ENCODE measurements at regions not wholly inside any gene's neighbourhood (a gene's known extent, or its start where the extent isn't known, plus 50 kb on each side); places are given as distances from the start of the nearest gene placed in this dataset.
"Not testable (repeated sequence)": the region's sequence is repeated elsewhere in the genome, so short reads cannot be mapped to it uniquely, and the experiment has no call there.

DNA sequence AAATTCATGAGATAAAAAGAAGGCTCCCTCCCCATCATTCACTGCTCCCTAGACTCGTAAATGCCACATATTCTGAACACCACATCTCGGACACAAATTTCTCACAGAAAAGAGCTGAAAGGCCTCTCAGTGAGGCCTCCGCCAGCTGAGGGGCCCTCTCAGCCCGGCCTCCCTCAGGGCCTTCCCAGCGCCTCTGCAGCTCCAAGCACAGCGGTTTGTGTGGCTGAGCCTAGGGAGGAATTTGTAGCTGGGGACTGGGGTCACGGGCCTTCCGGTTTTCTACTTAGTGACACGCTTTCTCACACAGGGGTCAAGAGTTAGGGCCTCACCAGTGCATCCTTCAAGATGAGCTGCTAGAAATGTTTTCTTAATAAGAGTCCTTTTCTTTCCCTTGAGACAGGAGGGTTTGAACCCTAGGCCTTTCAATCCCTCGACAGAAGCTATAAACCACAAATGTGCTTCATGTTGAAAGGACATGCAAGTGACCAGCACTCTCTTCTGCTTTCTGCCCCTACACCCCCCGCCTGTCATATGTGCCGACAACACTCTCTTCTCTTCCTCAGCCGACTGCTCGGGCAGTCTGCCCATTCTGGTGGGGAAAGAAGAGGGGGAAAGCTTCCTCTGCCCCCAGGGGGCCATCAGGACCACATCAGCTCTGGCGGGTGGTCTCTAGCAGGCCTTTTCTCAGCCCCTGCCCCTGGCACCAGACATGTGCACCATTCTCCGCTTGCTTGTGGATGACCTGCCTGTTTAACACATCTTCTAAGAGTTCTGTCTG is 104.9 kb downstream of the CHIC2 start:
- DNase-seq (ENCODE audit: extremely low read depth in 1 of 2, low read depth in 1 of 2), result no peak

DNA sequence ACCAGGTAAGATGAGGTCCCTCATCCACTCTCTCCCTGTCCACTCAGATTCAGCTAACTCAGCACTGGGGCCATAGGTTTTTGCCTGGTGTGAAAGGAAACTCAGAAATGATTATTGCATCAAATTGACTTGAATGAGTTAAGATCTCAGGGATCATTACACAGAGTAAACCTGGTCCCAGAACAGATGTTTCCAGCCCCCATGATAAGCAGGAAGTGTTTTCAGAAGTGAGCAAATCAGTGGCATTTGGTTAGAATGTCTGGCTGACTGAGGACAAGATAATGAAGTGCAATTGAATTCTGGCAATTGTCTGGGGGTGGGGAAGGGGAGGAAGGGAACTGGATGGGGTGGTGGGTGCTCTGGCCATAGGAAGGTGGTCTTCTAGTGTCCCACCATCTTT is 108.0 kb downstream of the CHIC2 start:
- no peak for DNase-seq (ENCODE audit: extremely low read depth in 1 of 2, low read depth in 1 of 2)

- no peak for DNase-seq (ENCODE audit: extremely low read depth in 1 of 2, low read depth in 1 of 2)
These were observed 108.4 kb downstream of the CHIC2 start for GRCh38 chr4:53956053-53956452.

DNA sequence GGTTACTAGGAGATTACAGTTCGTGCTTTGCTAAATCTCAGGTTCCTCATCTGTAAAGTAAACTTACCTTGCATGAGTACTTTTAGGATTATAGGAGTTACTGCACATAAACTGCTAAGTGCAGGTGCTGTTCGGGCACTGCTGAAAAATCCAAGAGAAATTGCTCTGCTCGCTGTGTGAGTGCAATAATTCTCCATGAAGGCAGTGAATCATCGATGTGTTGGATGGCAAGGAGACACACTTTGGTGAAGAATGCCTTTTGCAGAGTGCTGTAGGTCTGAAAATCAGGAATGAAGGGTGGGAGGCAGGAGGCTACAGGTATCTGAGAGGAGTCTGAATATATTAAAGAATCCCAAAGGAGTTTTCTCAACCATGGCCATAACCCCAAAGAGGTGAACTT is 113.0 kb downstream of the CHIC2 start:
- no peak for DNase-seq (ENCODE audit: extremely low read depth in 1 of 2, low read depth in 1 of 2)

- no peak for DNase-seq (ENCODE audit: extremely low read depth in 1 of 2, low read depth in 1 of 2)
These were observed 120.9 kb downstream of the CHIC2 start for GRCh38 chr4:53943345-53944085.

DNA sequence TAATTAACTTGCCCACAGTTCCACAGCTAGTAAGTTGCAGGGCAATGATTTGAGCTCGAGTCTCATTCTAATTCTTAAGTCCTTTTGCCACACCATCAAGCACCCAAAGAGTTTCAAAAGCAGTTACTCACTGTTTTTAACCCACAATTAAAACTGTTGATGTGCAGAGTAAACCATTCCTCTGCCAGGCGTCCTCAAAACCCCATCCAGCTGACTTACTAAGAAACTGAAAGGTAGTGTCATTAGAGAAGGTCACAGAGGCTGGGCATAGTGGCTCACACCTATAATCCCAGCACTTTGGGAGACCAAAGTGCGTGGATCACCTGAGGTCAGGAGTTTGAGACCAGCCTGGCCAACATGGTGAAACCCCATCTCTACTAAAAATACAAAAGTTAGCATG is 121.7 kb downstream of the CHIC2 start:
- no peak for DNase-seq (ENCODE audit: extremely low read depth in 1 of 2, low read depth in 1 of 2)

- DNase-seq (ENCODE audit: extremely low read depth in 1 of 2, low read depth in 1 of 2), result no peak
These were observed 123.1 kb downstream of the CHIC2 start for GRCh38 chr4:53941331-53941730.

- not testable (repeated sequence) for DNase-seq (ENCODE audit: extremely low read depth in 1 of 2, low read depth in 1 of 2)
These were observed 124.5 kb downstream of the CHIC2 start for GRCh38 chr4:53939892-53940291.

GRCh38 chr4:53937918-53938317 is 126.5 kb downstream of the CHIC2 start:
- no peak for DNase-seq (ENCODE audit: extremely low read depth in 1 of 2, low read depth in 1 of 2)

GRCh38 chr4:53937327-53937726 is 127.1 kb downstream of the CHIC2 start:
- DNase-seq (ENCODE audit: extremely low read depth in 1 of 2, low read depth in 1 of 2), result no peak

DNA sequence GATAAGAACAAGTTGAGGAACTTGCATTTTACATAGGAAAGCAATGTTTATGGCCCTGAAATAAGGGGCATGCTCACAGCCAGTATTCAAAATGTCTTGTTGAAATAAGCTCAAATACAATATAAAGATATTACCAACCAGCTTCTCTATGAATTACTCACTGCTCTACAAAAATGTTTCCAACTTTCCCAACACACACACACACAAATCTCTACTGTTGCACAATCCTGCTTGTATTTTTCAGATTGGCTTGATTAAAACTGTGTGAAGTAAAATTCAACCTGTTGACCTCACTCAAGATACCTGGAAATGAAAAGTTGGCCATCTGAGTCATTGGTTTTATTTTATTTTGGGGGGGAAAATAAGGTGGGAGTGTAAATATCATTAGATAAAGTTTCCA is 128.6 kb downstream of the CHIC2 start:
- DNase-seq (ENCODE audit: extremely low read depth in 1 of 2, low read depth in 1 of 2), result no peak

- no peak for DNase-seq (ENCODE audit: extremely low read depth in 1 of 2, low read depth in 1 of 2)
These were observed 131.4 kb downstream of the CHIC2 start for GRCh38 chr4:53932796-53933610.

GRCh38 chr4:53931461-53931961 is 132.9 kb downstream of the CHIC2 start:
- no peak for DNase-seq (ENCODE audit: extremely low read depth in 1 of 2, low read depth in 1 of 2)

- DNase-seq (ENCODE audit: extremely low read depth in 1 of 2, low read depth in 1 of 2), result peak; percentile 18 to 19
These were observed 134.2 kb downstream of the CHIC2 start for GRCh38 chr4:53929955-53930798.

DNA sequence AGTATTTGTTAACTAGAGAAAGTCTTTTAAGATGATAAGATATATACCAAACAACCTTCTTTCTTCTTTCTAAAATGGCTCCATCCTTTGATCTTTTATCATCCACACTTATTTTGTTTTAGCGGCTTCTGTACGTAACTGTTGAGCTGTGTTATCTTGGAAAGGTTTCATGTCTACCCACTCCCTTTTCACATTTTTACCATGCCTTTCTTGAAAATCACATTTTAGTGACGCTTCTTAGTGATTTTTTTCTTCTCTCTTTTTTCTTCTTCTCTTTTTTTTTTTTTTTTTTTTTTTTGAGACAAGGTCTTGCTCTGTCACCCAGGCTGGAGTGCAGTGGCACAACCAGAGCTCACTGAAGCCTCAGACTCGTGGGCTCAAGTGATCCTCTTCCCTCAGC is 135.1 kb downstream of the CHIC2 start:
- no peak for DNase-seq (ENCODE audit: extremely low read depth in 1 of 2, low read depth in 1 of 2)

DNA sequence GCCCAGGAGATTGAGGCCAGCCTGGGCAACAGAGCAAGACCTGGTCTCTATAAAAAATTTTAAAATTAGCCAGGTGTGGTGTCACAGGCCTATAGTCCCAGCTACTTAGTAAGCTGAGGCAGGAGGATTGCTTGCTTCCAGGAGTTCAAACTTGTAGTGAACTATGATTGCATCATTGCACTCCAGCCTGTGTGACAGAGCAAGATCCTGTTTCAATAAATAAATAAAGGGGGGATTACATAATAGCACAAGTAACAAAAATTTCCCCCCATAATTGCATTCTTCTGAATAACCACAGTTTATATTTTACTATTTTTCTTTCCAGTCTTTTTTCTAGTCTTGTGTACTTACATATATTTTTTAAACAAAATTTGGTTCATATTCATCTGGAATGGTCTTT is 135.6 kb downstream of the CHIC2 start:
- no peak for DNase-seq (ENCODE audit: extremely low read depth in 1 of 2, low read depth in 1 of 2)

GRCh38 chr4:53925050-53925605 is 139.3 kb downstream of the CHIC2 start:
- no peak for DNase-seq (ENCODE audit: extremely low read depth in 1 of 2, low read depth in 1 of 2)

GRCh38 chr4:53924333-53925049 is 139.9 kb downstream of the CHIC2 start:
- DNase-seq (ENCODE audit: extremely low read depth in 1 of 2, low read depth in 1 of 2), result no peak

- DNase-seq (ENCODE audit: extremely low read depth in 1 of 2, low read depth in 1 of 2), result no peak
These were observed 140.5 kb downstream of the CHIC2 start for GRCh38 chr4:53923921-53924320.
